ENCODE measurements at regions not wholly inside any gene's neighbourhood (a gene's known extent, or its start where the extent isn't known, plus 50 kb on each side); places are given as distances from the start of the nearest gene placed in this dataset.

GRCh38 chr18:45156946-45157345, 458.3 kb upstream of the SLC14A2 start:
- DNase-seq, result no peak
- no peak overlapping the region for H2AFZ ChIP-seq (ENCODE audit: low read length)

GRCh38 chr18:45157576-45157975, 457.7 kb upstream of the SLC14A2 start:
- ChIA-PET CTCF (no interaction called here), POLR2A (ENCODE audit: unreplicated experiment) (no interaction called here)
- Histone ChIP-seq H3K4me1 (ENCODE audit: insufficient read depth, low read length) (peaks cover 4% of the 10 kb centered on the region; the same call in 1 of the 2 replicates), H3K9ac (ENCODE audit: low read length) (no peak overlapping the region), H3K9me3 (ENCODE audit: low read length) (no peaks in the 10 kb centered on the region), H3K4me3 (ENCODE audit: low read length) (no peak overlapping the region), H3K36me3 (ENCODE audit: low read depth, low read length) (no peaks in the 10 kb centered on the region), H3K4me2 (ENCODE audit: low read length) (no peak overlapping the region), H4K20me1 (ENCODE audit: low read length) (no peaks in the 10 kb centered on the region), H3F3A (ENCODE audit: low read length, unreplicated experiment) (no peaks in the 10 kb centered on the region), H3K27ac (ENCODE audit: low read length) (no peak overlapping the region), H3K79me2 (ENCODE audit: low read length) (no peaks in the 10 kb centered on the region), H2AFZ (ENCODE audit: low read length) (no peak overlapping the region), H3K27me3 (ENCODE audit: low read length) (no peaks in the 10 kb centered on the region), H3K9me2 (replicated peaks; ENCODE audit: low read length) (no peaks in the 10 kb centered on the region)
- intact Hi-C loops (cut with micrococcal nuclease), result no loop called here
- no TSS peak for BruUV-seq (replicated peaks)
- no peak for TF ChIP-seq CTCF (conservative IDR thresholded peaks at IDR 0.05; ENCODE audit: low read depth, low read length)
- no peak for TF ChIP-seq EZH2 (IDR thresholded peaks at IDR 0.05; ENCODE audit: low read length, unreplicated experiment)
- no peak for TF ChIP-seq EZH2phosphoT487 (IDR thresholded peaks at IDR 0.05; ENCODE audit: borderline replicate concordance, low read length)
- DNase-seq, result no peak
- ATAC-seq, result no peak

More at GRCh38 chr18:45156946-45157345, 458.3 kb upstream of the SLC14A2 start:
- Histone ChIP-seq H3K27ac (ENCODE audit: low read length) (no peak overlapping the region), H3K4me2 (ENCODE audit: low read length) (no peak overlapping the region), H3K9me3 (ENCODE audit: low read length) (no peaks in the 10 kb centered on the region), H4K20me1 (ENCODE audit: low read length) (no peaks in the 10 kb centered on the region), H3F3A (ENCODE audit: low read length, unreplicated experiment) (no peaks in the 10 kb centered on the region), H3K79me2 (ENCODE audit: low read length) (no peaks in the 10 kb centered on the region), H3K4me3 (ENCODE audit: low read length) (no peak overlapping the region), H3K9me2 (replicated peaks; ENCODE audit: low read length) (no peaks in the 10 kb centered on the region), H3K36me3 (ENCODE audit: low read depth, low read length) (no peaks in the 10 kb centered on the region), H3K27me3 (ENCODE audit: low read length) (no peaks in the 10 kb centered on the region), H3K4me1 (ENCODE audit: insufficient read depth, low read length) (peaks cover 4% of the 10 kb centered on the region; the same call in 1 of the 2 replicates), H3K9ac (ENCODE audit: low read length) (no peak overlapping the region)
- ChIA-PET POLR2A (ENCODE audit: unreplicated experiment) (no interaction called here), CTCF (no interaction called here)
- ATAC-seq, result no peak
- no TSS peak for BruUV-seq (replicated peaks)
- intact Hi-C loops (cut with micrococcal nuclease), result no loop called here
- TF ChIP-seq EZH2phosphoT487 (IDR thresholded peaks at IDR 0.05; ENCODE audit: borderline replicate concordance, low read length) (no peak), CTCF (conservative IDR thresholded peaks at IDR 0.05; ENCODE audit: low read depth, low read length) (no peak), EZH2 (IDR thresholded peaks at IDR 0.05; ENCODE audit: low read length, unreplicated experiment) (no peak)

GRCh38 chr18:45161850-45162249, 453.4 kb upstream of the SLC14A2 start:
- intact Hi-C loops (cut with micrococcal nuclease), result no loop called here
- ATAC-seq (no peak), DNase-seq (no peak)
- no peak overlapping the region for H2AFZ ChIP-seq (ENCODE audit: low read length)
- H3K79me2 ChIP-seq (ENCODE audit: low read length), result no peaks in the 10 kb centered on the region
- POLR2A ChIA-PET (ENCODE audit: unreplicated experiment), result no interaction called here
- CTCF ChIA-PET, result no interaction called here
- no peak overlapping the region for H3K9ac ChIP-seq (ENCODE audit: low read length)
- no peaks in the 10 kb centered on the region for H4K20me1 ChIP-seq (ENCODE audit: low read length)
- H3K4me3 ChIP-seq (ENCODE audit: low read length), result no peak overlapping the region
- BruUV-seq (replicated peaks), result no TSS peak
- no peaks in the 10 kb centered on the region for H3K36me3 ChIP-seq (ENCODE audit: low read depth, low read length)
- H3F3A ChIP-seq (ENCODE audit: low read length, unreplicated experiment), result no peaks in the 10 kb centered on the region
- H3K27ac ChIP-seq (ENCODE audit: low read length), result no peak overlapping the region
- H3K9me3 ChIP-seq (ENCODE audit: low read length), result no peaks in the 10 kb centered on the region
- peaks cover 14% of the 10 kb centered on the region for H3K4me1 ChIP-seq (ENCODE audit: insufficient read depth, low read length)
- H3K9me2 ChIP-seq (replicated peaks; ENCODE audit: low read length), result no peaks in the 10 kb centered on the region
- TF ChIP-seq EZH2 (IDR thresholded peaks at IDR 0.05; ENCODE audit: low read length, unreplicated experiment) (no peak), CTCF (conservative IDR thresholded peaks at IDR 0.05; ENCODE audit: low read depth, low read length) (no peak), EZH2phosphoT487 (IDR thresholded peaks at IDR 0.05; ENCODE audit: borderline replicate concordance, low read length) (no peak)
- no peak overlapping the region for H3K4me2 ChIP-seq (ENCODE audit: low read length)
- H3K27me3 ChIP-seq (ENCODE audit: low read length), result no peaks in the 10 kb centered on the region

Data from PC-3 (cell line).